ENCODE measurements at regions not wholly inside any gene's neighbourhood (a gene's known extent, or its start where the extent isn't known, plus 50 kb on each side); places are given as distances from the start of the nearest gene placed in this dataset.

GRCh38 chr21:41673071-41673470, 93.8 kb downstream of the RIPK4 start:
- no peaks in the 10 kb centered on the region for H3K9me3 ChIP-seq (ENCODE audit: control insufficient read depth, insufficient read depth, low read length)
- no peaks in the 10 kb centered on the region for H3K36me3 Mint-ChIP-seq
- H3K4me3 Mint-ChIP-seq = no peak overlapping the region
- H3K4me3 ChIP-seq (ENCODE audit: low read length) = no peak overlapping the region
- DNase-seq (no peak), ATAC-seq (no peak)
- H3K27ac ChIP-seq (ENCODE audit: low read length) = no peak overlapping the region
- no peak overlapping the region for H3K27ac Mint-ChIP-seq
- H3K36me3 ChIP-seq (ENCODE audit: control insufficient read depth, insufficient read depth, low read length) = no peaks in the 10 kb centered on the region
- no peaks in the 10 kb centered on the region for H3K27me3 ChIP-seq (ENCODE audit: control insufficient read depth, insufficient read depth, low read length)
- peaks cover 7% of the 10 kb centered on the region in 2 donors for H3K27me3 Mint-ChIP-seq (ENCODE audit: low read depth in 2 of 2)
- H3K4me1 Mint-ChIP-seq = peaks cover 9 to 22% of the 10 kb centered on the region in 2 donors
- H3K4me1 ChIP-seq (ENCODE audit: control insufficient read depth, insufficient read depth, low read length) = peaks cover 11% of the 10 kb centered on the region
- no peak for TF ChIP-seq CTCF (IDR thresholded peaks at IDR 0.05)
- no peaks in the 10 kb centered on the region for H3K9me3 Mint-ChIP-seq
- intact Hi-C loops (cut with micrococcal nuclease) = no loop called here
- WGBS (ENCODE audit: insufficient coverage) = 92% methylated on average over 18 of the region's 18 CpGs

GRCh38 chr21:41672543-41672915, 94.3 kb downstream of the RIPK4 start:
- no peak for TF ChIP-seq CTCF (IDR thresholded peaks at IDR 0.05)

GRCh38 chr21:41671859-41672542, 94.9 kb downstream of the RIPK4 start:
- H3K36me3 Mint-ChIP-seq = no peaks in the 10 kb centered on the region
- H3K4me3 Mint-ChIP-seq = no peak overlapping the region
- Histone ChIP-seq H3K27ac (ENCODE audit: low read length) (no peak overlapping the region), H3K4me1 (ENCODE audit: control insufficient read depth, insufficient read depth, low read length) (peaks cover 10% of the 10 kb centered on the region), H3K4me3 (ENCODE audit: low read length) (no peak overlapping the region), H3K9me3 (ENCODE audit: control insufficient read depth, insufficient read depth, low read length) (no peaks in the 10 kb centered on the region), H3K36me3 (ENCODE audit: control insufficient read depth, insufficient read depth, low read length) (no peaks in the 10 kb centered on the region), H3K27me3 (ENCODE audit: control insufficient read depth, insufficient read depth, low read length) (no peaks in the 10 kb centered on the region)
- peaks cover 9 to 17% of the 10 kb centered on the region in 2 donors for H3K4me1 Mint-ChIP-seq
- DNase-seq (no peak), ATAC-seq (no peak)
- H3K27me3 Mint-ChIP-seq (ENCODE audit: low read depth in 2 of 2) = peaks cover 0 to 4% of the 10 kb centered on the region in 2 donors
- no peaks in the 10 kb centered on the region for H3K9me3 Mint-ChIP-seq
- H3K27ac Mint-ChIP-seq = no peak overlapping the region
- TF ChIP-seq CTCF (IDR thresholded peaks at IDR 0.05) = no peak
- WGBS (ENCODE audit: insufficient coverage) = 67% methylated on average over 22 of the region's 22 CpGs
- intact Hi-C loops (cut with micrococcal nuclease) = no loop called here

More at GRCh38 chr21:41672543-41672915, 94.3 kb downstream of the RIPK4 start:
- Histone ChIP-seq H3K27ac (ENCODE audit: low read length) (no peak overlapping the region), H3K9me3 (ENCODE audit: control insufficient read depth, insufficient read depth, low read length) (no peaks in the 10 kb centered on the region), H3K27me3 (ENCODE audit: control insufficient read depth, insufficient read depth, low read length) (no peaks in the 10 kb centered on the region), H3K4me1 (ENCODE audit: control insufficient read depth, insufficient read depth, low read length) (peaks cover 10% of the 10 kb centered on the region), H3K4me3 (ENCODE audit: low read length) (no peak overlapping the region), H3K36me3 (ENCODE audit: control insufficient read depth, insufficient read depth, low read length) (no peaks in the 10 kb centered on the region)
- WGBS (ENCODE audit: insufficient coverage) = 63% methylated on average over 1 of the region's 1 CpG
- no peaks in the 10 kb centered on the region for H3K36me3 Mint-ChIP-seq
- no peak overlapping the region for H3K4me3 Mint-ChIP-seq
- DNase-seq = no peak
- H3K27me3 Mint-ChIP-seq (ENCODE audit: low read depth in 2 of 2) = peaks cover 5 to 6% of the 10 kb centered on the region in 2 donors
- peaks cover 9 to 20% of the 10 kb centered on the region in 2 donors for H3K4me1 Mint-ChIP-seq
- H3K27ac Mint-ChIP-seq = no peak overlapping the region
- no peaks in the 10 kb centered on the region for H3K9me3 Mint-ChIP-seq
- no peak for ATAC-seq
- intact Hi-C loops (cut with micrococcal nuclease) = no loop called here

GRCh38 chr21:41671212-41671762, 95.6 kb downstream of the RIPK4 start:
- Histone ChIP-seq H3K4me1 (ENCODE audit: control insufficient read depth, insufficient read depth, low read length) (peaks cover 16% of the 10 kb centered on the region), H3K27ac (ENCODE audit: low read length) (no peak overlapping the region), H3K27me3 (ENCODE audit: control insufficient read depth, insufficient read depth, low read length) (no peaks in the 10 kb centered on the region), H3K36me3 (ENCODE audit: control insufficient read depth, insufficient read depth, low read length) (no peaks in the 10 kb centered on the region), H3K4me3 (ENCODE audit: low read length) (no peak overlapping the region), H3K9me3 (ENCODE audit: control insufficient read depth, insufficient read depth, low read length) (no peaks in the 10 kb centered on the region)
- H3K4me1 Mint-ChIP-seq = peaks cover 9 to 17% of the 10 kb centered on the region in 2 donors
- H3K27ac Mint-ChIP-seq = no peak overlapping the region
- DNase-seq (no peak), ATAC-seq (no peak)
- H3K9me3 Mint-ChIP-seq = no peaks in the 10 kb centered on the region
- no peak for TF ChIP-seq CTCF (IDR thresholded peaks at IDR 0.05)
- H3K4me3 Mint-ChIP-seq = no peak overlapping the region
- intact Hi-C loops (cut with micrococcal nuclease) = no loop called here
- peaks cover 0 to 2% of the 10 kb centered on the region in 2 donors for H3K27me3 Mint-ChIP-seq (ENCODE audit: low read depth in 2 of 2)
- no peaks in the 10 kb centered on the region for H3K36me3 Mint-ChIP-seq
- 84% methylated on average over 3 of the region's 4 CpGs for WGBS (ENCODE audit: insufficient coverage)
